ENCODE measurements at regions not wholly inside any gene's neighbourhood (a gene's known extent, or its start where the extent isn't known, plus 50 kb on each side); places are given as distances from the start of the nearest gene placed in this dataset.

DNA sequence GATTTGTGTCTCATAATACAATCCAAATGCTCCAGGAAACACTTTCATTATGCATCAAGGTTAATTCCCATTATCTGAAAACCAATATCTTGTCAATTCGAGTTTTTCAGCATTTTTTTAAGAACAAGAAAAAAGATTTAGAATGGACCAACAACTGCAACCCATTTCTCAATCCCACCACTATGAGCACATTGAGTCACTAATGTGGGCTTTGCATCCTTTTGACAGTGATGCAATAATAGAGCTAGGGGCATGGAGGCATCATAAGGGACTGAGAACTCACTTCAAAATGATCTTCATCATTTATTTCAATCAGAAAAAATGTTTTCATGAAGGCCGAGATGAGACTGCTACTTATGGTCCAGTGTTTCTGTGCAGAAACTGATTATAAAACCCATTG, 74.8 kb upstream of the DEFB112 start (continued):
- TF ChIP-seq, protein P1, sequence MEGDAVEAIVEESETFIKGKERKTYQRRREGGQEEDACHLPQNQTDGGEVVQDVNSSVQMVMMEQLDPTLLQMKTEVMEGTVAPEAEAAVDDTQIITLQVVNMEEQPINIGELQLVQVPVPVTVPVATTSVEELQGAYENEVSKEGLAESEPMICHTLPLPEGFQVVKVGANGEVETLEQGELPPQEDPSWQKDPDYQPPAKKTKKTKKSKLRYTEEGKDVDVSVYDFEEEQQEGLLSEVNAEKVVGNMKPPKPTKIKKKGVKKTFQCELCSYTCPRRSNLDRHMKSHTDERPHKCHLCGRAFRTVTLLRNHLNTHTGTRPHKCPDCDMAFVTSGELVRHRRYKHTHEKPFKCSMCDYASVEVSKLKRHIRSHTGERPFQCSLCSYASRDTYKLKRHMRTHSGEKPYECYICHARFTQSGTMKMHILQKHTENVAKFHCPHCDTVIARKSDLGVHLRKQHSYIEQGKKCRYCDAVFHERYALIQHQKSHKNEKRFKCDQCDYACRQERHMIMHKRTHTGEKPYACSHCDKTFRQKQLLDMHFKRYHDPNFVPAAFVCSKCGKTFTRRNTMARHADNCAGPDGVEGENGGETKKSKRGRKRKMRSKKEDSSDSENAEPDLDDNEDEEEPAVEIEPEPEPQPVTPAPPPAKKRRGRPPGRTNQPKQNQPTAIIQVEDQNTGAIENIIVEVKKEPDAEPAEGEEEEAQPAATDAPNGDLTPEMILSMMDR (IDR thresholded peaks at IDR 0.05), result no peak
- TF ChIP-seq GRHL2 (CRISPR knock-in tag; IDR thresholded peaks at IDR 0.05; ENCODE audit: insufficient replicate concordance, severe bottlenecking), result no peak
- TF ChIP-seq, protein P2, sequence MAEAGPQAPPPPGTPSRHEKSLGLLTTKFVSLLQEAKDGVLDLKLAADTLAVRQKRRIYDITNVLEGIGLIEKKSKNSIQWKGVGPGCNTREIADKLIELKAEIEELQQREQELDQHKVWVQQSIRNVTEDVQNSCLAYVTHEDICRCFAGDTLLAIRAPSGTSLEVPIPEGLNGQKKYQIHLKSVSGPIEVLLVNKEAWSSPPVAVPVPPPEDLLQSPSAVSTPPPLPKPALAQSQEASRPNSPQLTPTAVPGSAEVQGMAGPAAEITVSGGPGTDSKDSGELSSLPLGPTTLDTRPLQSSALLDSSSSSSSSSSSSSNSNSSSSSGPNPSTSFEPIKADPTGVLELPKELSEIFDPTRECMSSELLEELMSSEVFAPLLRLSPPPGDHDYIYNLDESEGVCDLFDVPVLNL (CRISPR knock-in tag; IDR thresholded peaks at IDR 0.05; ENCODE audit: borderline replicate concordance, low read depth), result no peak
- TF ChIP-seq, protein P3, sequence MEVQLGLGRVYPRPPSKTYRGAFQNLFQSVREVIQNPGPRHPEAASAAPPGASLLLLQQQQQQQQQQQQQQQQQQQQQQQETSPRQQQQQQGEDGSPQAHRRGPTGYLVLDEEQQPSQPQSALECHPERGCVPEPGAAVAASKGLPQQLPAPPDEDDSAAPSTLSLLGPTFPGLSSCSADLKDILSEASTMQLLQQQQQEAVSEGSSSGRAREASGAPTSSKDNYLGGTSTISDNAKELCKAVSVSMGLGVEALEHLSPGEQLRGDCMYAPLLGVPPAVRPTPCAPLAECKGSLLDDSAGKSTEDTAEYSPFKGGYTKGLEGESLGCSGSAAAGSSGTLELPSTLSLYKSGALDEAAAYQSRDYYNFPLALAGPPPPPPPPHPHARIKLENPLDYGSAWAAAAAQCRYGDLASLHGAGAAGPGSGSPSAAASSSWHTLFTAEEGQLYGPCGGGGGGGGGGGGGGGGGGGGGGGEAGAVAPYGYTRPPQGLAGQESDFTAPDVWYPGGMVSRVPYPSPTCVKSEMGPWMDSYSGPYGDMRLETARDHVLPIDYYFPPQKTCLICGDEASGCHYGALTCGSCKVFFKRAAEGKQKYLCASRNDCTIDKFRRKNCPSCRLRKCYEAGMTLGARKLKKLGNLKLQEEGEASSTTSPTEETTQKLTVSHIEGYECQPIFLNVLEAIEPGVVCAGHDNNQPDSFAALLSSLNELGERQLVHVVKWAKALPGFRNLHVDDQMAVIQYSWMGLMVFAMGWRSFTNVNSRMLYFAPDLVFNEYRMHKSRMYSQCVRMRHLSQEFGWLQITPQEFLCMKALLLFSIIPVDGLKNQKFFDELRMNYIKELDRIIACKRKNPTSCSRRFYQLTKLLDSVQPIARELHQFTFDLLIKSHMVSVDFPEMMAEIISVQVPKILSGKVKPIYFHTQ (CRISPR knock-in tag; IDR thresholded peaks at IDR 0.05), result no peak

DNA sequence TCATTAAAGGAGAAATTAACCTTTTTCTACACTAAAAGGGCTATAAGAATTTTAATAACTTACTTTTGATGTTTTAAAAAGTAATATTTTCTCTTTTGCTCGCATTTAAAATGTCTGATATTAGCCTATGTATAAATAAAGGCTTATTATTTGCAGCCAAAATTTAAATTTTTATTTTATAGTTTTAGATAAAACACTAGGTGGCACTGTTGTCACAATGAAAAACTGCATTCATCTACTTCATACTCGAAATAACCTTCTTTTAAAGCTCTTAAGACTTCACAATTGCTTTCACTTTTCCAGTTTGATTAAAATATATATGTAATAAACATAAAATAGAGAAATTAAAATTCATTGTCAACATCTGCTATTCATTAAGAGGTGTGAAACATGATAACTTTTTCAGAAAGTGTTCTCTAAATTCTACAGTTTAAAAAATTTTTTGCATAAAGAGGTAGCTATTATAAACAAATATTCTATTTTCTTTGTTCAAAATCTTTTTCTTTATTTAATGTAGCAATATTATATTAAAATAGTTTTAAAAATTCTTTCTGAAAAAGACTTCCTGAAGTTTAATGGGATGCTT, 78.8 kb upstream of the DEFB112 start:
- no peak overlapping the region for H3K4me3 Mint-ChIP-seq
- no peaks in the 10 kb centered on the region for H3K9me3 Mint-ChIP-seq
- TF ChIP-seq SP1 (CRISPR knock-in tag; conservative IDR thresholded peaks at IDR 0.05) (no peak), CBFB (CRISPR knock-in tag; IDR thresholded peaks at IDR 0.05; ENCODE audit: low read depth) (no peak), EMX1 (CRISPR knock-in tag; IDR thresholded peaks at IDR 0.05) (no peak), NFYB (CRISPR knock-in tag; conservative IDR thresholded peaks at IDR 0.05; ENCODE audit: low read depth) (no peak), TP53 (CRISPR knock-in tag; IDR thresholded peaks at IDR 0.05) (no peak), TCF7 (CRISPR knock-in tag; IDR thresholded peaks at IDR 0.05; ENCODE audit: low read depth) (no peak), KAT7 (CRISPR knock-in tag; IDR thresholded peaks at IDR 0.05; ENCODE audit: borderline replicate concordance) (no peak), ELF4 (CRISPR knock-in tag; IDR thresholded peaks at IDR 0.05; ENCODE audit: low read depth) (no peak), ZNF423 (CRISPR knock-in tag; IDR thresholded peaks at IDR 0.05) (no peak), FOXK1 (CRISPR knock-in tag; IDR thresholded peaks at IDR 0.05) (no peak)
- TF ChIP-seq, protein P4, sequence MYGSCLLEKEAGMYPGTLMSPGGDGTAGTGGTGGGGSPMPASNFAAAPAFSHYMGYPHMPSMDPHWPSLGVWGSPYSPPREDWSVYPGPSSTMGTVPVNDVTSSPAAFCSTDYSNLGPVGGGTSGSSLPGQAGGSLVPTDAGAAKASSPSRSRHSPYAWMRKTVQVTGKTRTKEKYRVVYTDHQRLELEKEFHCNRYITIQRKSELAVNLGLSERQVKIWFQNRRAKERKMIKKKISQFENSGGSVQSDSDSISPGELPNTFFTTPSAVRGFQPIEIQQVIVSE (CRISPR knock-in tag; IDR thresholded peaks at IDR 0.05; ENCODE audit: borderline replicate concordance), result no peak
- TF ChIP-seq, protein P5, sequence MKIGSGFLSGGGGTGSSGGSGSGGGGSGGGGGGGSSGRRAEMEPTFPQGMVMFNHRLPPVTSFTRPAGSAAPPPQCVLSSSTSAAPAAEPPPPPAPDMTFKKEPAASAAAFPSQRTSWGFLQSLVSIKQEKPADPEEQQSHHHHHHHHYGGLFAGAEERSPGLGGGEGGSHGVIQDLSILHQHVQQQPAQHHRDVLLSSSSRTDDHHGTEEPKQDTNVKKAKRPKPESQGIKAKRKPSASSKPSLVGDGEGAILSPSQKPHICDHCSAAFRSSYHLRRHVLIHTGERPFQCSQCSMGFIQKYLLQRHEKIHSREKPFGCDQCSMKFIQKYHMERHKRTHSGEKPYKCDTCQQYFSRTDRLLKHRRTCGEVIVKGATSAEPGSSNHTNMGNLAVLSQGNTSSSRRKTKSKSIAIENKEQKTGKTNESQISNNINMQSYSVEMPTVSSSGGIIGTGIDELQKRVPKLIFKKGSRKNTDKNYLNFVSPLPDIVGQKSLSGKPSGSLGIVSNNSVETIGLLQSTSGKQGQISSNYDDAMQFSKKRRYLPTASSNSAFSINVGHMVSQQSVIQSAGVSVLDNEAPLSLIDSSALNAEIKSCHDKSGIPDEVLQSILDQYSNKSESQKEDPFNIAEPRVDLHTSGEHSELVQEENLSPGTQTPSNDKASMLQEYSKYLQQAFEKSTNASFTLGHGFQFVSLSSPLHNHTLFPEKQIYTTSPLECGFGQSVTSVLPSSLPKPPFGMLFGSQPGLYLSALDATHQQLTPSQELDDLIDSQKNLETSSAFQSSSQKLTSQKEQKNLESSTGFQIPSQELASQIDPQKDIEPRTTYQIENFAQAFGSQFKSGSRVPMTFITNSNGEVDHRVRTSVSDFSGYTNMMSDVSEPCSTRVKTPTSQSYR (CRISPR knock-in tag; IDR thresholded peaks at IDR 0.05), result no peak
- TF ChIP-seq, protein P6, sequence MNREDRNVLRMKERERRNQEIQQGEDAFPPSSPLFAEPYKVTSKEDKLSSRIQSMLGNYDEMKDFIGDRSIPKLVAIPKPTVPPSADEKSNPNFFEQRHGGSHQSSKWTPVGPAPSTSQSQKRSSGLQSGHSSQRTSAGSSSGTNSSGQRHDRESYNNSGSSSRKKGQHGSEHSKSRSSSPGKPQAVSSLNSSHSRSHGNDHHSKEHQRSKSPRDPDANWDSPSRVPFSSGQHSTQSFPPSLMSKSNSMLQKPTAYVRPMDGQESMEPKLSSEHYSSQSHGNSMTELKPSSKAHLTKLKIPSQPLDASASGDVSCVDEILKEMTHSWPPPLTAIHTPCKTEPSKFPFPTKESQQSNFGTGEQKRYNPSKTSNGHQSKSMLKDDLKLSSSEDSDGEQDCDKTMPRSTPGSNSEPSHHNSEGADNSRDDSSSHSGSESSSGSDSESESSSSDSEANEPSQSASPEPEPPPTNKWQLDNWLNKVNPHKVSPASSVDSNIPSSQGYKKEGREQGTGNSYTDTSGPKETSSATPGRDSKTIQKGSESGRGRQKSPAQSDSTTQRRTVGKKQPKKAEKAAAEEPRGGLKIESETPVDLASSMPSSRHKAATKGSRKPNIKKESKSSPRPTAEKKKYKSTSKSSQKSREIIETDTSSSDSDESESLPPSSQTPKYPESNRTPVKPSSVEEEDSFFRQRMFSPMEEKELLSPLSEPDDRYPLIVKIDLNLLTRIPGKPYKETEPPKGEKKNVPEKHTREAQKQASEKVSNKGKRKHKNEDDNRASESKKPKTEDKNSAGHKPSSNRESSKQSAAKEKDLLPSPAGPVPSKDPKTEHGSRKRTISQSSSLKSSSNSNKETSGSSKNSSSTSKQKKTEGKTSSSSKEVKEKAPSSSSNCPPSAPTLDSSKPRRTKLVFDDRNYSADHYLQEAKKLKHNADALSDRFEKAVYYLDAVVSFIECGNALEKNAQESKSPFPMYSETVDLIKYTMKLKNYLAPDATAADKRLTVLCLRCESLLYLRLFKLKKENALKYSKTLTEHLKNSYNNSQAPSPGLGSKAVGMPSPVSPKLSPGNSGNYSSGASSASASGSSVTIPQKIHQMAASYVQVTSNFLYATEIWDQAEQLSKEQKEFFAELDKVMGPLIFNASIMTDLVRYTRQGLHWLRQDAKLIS (CRISPR knock-in tag; IDR thresholded peaks at IDR 0.05; ENCODE audit: borderline replicate concordance), result no peak
- TF ChIP-seq, protein P7, sequence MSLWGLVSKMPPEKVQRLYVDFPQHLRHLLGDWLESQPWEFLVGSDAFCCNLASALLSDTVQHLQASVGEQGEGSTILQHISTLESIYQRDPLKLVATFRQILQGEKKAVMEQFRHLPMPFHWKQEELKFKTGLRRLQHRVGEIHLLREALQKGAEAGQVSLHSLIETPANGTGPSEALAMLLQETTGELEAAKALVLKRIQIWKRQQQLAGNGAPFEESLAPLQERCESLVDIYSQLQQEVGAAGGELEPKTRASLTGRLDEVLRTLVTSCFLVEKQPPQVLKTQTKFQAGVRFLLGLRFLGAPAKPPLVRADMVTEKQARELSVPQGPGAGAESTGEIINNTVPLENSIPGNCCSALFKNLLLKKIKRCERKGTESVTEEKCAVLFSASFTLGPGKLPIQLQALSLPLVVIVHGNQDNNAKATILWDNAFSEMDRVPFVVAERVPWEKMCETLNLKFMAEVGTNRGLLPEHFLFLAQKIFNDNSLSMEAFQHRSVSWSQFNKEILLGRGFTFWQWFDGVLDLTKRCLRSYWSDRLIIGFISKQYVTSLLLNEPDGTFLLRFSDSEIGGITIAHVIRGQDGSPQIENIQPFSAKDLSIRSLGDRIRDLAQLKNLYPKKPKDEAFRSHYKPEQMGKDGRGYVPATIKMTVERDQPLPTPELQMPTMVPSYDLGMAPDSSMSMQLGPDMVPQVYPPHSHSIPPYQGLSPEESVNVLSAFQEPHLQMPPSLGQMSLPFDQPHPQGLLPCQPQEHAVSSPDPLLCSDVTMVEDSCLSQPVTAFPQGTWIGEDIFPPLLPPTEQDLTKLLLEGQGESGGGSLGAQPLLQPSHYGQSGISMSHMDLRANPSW (CRISPR knock-in tag; conservative IDR thresholded peaks at IDR 0.05; ENCODE audit: low read depth), result no peak
- no peak overlapping the region for H3K27ac Mint-ChIP-seq
- POLR2A ChIA-PET, result no interaction called here
- ATAC-seq (no peak), DNase-seq (ENCODE audit: low spot score) (no peak)
- no peaks in the 10 kb centered on the region for H3K36me3 Mint-ChIP-seq
- no peaks in the 10 kb centered on the region for H3K27me3 Mint-ChIP-seq (ENCODE audit: low read depth)
- H3K4me1 Mint-ChIP-seq, result no peaks in the 10 kb centered on the region
- CTCF ChIA-PET, result interaction anchor here (0.6 to 1.8 kb wide), 16 partner anchors 10 to 650 kb away, joined by 3 to 17 read pairs (median 3); no protein-coding TSS in a partner anchor

All from WTC11 (cell line).